Esophagus squamous epithelium (tissue), 5 donors: ENCODE measurements at regions not wholly inside any gene's neighbourhood (a gene's known extent, or its start where the extent isn't known, plus 50 kb on each side); places are given as distances from the start of the nearest gene placed in this dataset.

ENCODE experiments used
- DNase-seq: peaks from one replicate; lab custom pipeline; 2025; lab: John Stamatoyannopoulos, UW
- H3K27ac ChIP-seq, 4 donors: fragments of 200-600 bp; sonication (generic); one replicate each; pipeline ENCODE4 v1.5.1; 2016 to 2019; ENCODE audit warnings: mild to moderate bottlenecking in 1 of 4
- H3K27me3 ChIP-seq, 4 donors: fragments of 200-600 bp; sonication (generic); 1 replicate in 3 of 4; 2 replicates in 1 of 4; pipeline versions ENCODE4 v1.5.1 to v1.6.0; 2017 to 2021; ENCODE audit warnings: antibody characterized with exemption in 1 of 4
- H3K36me3 ChIP-seq, 3 donors: fragments of 200-600 bp; sonication (generic); one replicate each; pipeline ENCODE4 v1.5.1; 2016 to 2019
- H3K4me1 ChIP-seq, 3 donors: fragments of 200-600 bp; sonication (generic); one replicate each; pipeline ENCODE4 v1.5.1; 2017 to 2019
- H3K4me3 ChIP-seq, 4 donors: fragments of 200-600 bp; sonication (generic); 1 replicate in 3 of 4; 2 replicates in 1 of 4; pipeline ENCODE4 v1.5.1; 2016 to 2019; ENCODE audit warnings: mild to moderate bottlenecking in 2 of 4, moderate library complexity in 1 of 4
- H3K9me3 ChIP-seq, 3 donors: fragments of 200-600 bp; sonication (generic); one replicate each; pipeline ENCODE4 v1.5.1; 2016 to 2019
- POLR2A ChIP-seq, 4 donors: fragments of 450-650 bp; IDR thresholded peaks; one replicate each; pipeline ENCODE4 v1.6.1; 2017; ENCODE audit warnings: antibody characterized with exemption in 4 of 4, mild to moderate bottlenecking in 4 of 4, moderate library complexity in 3 of 4
- WGBS, 2 donors: methylation state at CpG; one replicate each; pipeline ENCODE4 v1.1.5; 2018; 5-methylcytosine and 5-hydroxymethylcytosine counted together
- intact Hi-C: fragments of 100-400 bp; cut with DNase I; formaldehyde crosslinking; loops from one replicate; pipeline ENCODE4 v1.15.0; 2022
- TF ChIP-seq, protein P1 (sequence below), 6 experiments: fragments of 450-650 bp in 4 of 6; fragments of 200-600 bp in 2 of 6; sonication (generic) in 2 of 6; IDR thresholded peaks; one replicate each; pipeline ENCODE4 v1.5.1; 2016 to 2019; ENCODE audit warnings: antibody characterized with exemption in 6 of 6, mild to moderate bottlenecking in 4 of 6, moderate library complexity in 4 of 6
- donor health status: DM: yes; HTN: yes; CAD: no.

- Histone ChIP-seq H3K4me3 (no peak overlapping the region), H3K27ac (no peak overlapping the region), H3K27me3 (no peaks in the 10 kb centered on the region), H3K36me3 (no peaks in the 10 kb centered on the region), H3K4me1 (no peaks in the 10 kb centered on the region), H3K9me3 (no peaks in the 10 kb centered on the region)
- TF ChIP-seq, protein P1, sequence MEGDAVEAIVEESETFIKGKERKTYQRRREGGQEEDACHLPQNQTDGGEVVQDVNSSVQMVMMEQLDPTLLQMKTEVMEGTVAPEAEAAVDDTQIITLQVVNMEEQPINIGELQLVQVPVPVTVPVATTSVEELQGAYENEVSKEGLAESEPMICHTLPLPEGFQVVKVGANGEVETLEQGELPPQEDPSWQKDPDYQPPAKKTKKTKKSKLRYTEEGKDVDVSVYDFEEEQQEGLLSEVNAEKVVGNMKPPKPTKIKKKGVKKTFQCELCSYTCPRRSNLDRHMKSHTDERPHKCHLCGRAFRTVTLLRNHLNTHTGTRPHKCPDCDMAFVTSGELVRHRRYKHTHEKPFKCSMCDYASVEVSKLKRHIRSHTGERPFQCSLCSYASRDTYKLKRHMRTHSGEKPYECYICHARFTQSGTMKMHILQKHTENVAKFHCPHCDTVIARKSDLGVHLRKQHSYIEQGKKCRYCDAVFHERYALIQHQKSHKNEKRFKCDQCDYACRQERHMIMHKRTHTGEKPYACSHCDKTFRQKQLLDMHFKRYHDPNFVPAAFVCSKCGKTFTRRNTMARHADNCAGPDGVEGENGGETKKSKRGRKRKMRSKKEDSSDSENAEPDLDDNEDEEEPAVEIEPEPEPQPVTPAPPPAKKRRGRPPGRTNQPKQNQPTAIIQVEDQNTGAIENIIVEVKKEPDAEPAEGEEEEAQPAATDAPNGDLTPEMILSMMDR (IDR thresholded peaks at IDR 0.05): no peak
- no peak for TF ChIP-seq POLR2A (IDR thresholded peaks at IDR 0.05)
- no peak for DNase-seq
- intact Hi-C loops: no loop called here
Observed at GRCh38 chr1:191690931-191691330, 467.3 kb upstream of the RGS18 start.

DNA sequence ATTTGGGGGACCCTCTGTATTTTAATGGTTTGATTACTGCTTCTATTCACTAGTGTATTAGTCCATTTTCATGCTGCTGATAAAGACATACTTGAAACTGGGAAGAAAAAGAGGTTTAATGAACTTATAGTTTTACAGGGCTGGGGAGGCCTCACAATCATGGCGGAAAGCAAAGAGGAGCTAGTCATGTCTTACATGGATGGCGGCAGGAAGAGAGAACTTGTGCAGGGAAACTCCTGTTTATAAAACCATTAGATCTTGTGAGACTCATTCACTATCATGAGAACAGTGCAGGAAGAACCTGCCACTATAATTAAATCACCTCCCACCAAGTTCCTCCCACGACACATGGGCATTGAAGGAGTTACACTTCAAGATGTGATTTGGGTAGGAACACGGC is 464.5 kb upstream of the RGS18 start:
- intact Hi-C loops: no loop called here
- Histone ChIP-seq H3K27ac (no peak overlapping the region), H3K27me3 (no peaks in the 10 kb centered on the region), H3K36me3 (no peaks in the 10 kb centered on the region), H3K4me3 (no peak overlapping the region), H3K9me3 (no peaks in the 10 kb centered on the region), H3K4me1 (no peaks in the 10 kb centered on the region)
- DNase-seq: no peak
- TF ChIP-seq POLR2A (IDR thresholded peaks at IDR 0.05): no peak
- TF ChIP-seq, protein P1 (IDR thresholded peaks at IDR 0.05): no peak
- 69 to 81% methylated on average over 4 of the region's 4 CpGs for WGBS, 2 donors

- TF ChIP-seq POLR2A (IDR thresholded peaks at IDR 0.05): no peak
- TF ChIP-seq, protein P1 (IDR thresholded peaks at IDR 0.05): no peak
- no peaks in the 10 kb centered on the region for H3K36me3 ChIP-seq
- no peak overlapping the region for H3K27ac ChIP-seq
- 24 to 25% methylated on average over 2 of the region's 2 CpGs for WGBS, 2 donors
- DNase-seq: no peak
- no peaks in the 10 kb centered on the region for H3K4me1 ChIP-seq
- no peak overlapping the region for H3K4me3 ChIP-seq
- H3K27me3 ChIP-seq: no peaks in the 10 kb centered on the region
- intact Hi-C loops: no loop called here
- no peaks in the 10 kb centered on the region for H3K9me3 ChIP-seq
Observed at GRCh38 chr1:191695865-191696264, 462.4 kb upstream of the RGS18 start.

GRCh38 chr1:191696354-191696753 is 461.9 kb upstream of the RGS18 start:
- DNase-seq: no peak
- 65 to 80% methylated on average over 3 of the region's 3 CpGs for WGBS, 2 donors
- intact Hi-C loops: no loop called here

DNA sequence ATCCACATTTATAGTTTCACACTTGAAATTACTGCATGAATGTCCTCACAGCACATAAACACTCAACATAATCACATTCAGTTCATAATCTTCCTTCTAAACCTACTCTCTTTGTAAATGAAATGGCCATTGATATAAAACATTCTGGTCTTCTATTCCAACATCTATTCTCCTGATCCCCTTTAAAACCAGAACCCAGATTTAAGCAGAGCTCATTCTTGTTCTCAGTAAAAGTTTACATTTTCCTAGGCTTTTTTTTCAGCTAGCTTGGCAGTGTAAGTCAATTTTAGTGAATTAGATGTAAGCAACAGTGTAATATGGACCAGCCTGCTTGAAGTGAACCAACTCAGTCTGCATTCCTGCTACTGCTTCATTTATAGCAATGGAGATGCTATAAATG is 460.7 kb upstream of the RGS18 start:
- no peak for DNase-seq
- intact Hi-C loops: no loop called here
- no peak for TF ChIP-seq POLR2A (IDR thresholded peaks at IDR 0.05)
- TF ChIP-seq, protein P1 (IDR thresholded peaks at IDR 0.05): no peak
- Histone ChIP-seq H3K4me1 (no peaks in the 10 kb centered on the region), H3K4me3 (no peak overlapping the region), H3K9me3 (no peaks in the 10 kb centered on the region), H3K27ac (no peak overlapping the region), H3K27me3 (no peaks in the 10 kb centered on the region), H3K36me3 (no peaks in the 10 kb centered on the region)

More at GRCh38 chr1:191696354-191696753, 461.9 kb upstream of the RGS18 start:
- Histone ChIP-seq H3K27me3 (no peaks in the 10 kb centered on the region), H3K4me3 (no peak overlapping the region), H3K36me3 (no peaks in the 10 kb centered on the region), H3K27ac (no peak overlapping the region), H3K9me3 (no peaks in the 10 kb centered on the region), H3K4me1 (no peaks in the 10 kb centered on the region)
- no peak for TF ChIP-seq POLR2A (IDR thresholded peaks at IDR 0.05)
- TF ChIP-seq, protein P1 (IDR thresholded peaks at IDR 0.05): no peak
